GM21723 (cell line): ENCODE measurements at regions not wholly inside any gene's neighbourhood (a gene's known extent, or its start where the extent isn't known, plus 50 kb on each side); places are given as distances from the start of the nearest gene placed in this dataset.

ENCODE experiments used
- ATAC-seq: cut with Tn5 transposase; IDR thresholded peaks from one replicate; pipeline ENCODE4 v1.9.1; 2021; ENCODE audit warnings: mild to moderate bottlenecking, moderate library complexity; ENCODE audit not compliant: unreplicated experiment

GRCh38 chr2:204175552-204176271, 239.1 kb downstream of the ICOS start:
- no peak for ATAC-seq

DNA sequence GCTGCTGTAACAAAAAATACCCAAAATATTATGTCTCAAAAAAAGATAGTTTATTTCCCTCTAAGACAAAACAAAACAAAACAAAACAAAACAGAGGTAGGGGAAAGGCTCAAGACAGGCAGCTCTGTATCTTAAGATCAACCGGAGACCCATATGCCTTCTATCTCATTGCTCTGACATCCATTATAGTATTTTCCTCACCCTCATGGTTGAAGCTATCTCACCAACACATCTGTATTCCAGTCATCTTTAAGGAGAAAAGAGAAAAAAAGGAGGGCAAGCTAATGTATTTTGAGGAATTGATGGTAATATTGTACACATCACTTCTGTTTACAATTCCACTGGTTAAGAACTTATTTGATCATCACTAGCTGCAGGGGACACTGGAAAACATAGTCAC, 239.7 kb downstream of the ICOS start:
- no peak for ATAC-seq

GRCh38 chr2:204177251-204177976, 240.9 kb downstream of the ICOS start:
- ATAC-seq: peak; percentile 26

GRCh38 chr2:204177977-204178522, 241.5 kb downstream of the ICOS start:
- ATAC-seq: peak; percentile 83

- no peak for ATAC-seq
Measured at GRCh38 chr2:204180649-204181048, 244.1 kb downstream of the ICOS start.

GRCh38 chr2:204183608-204184007, 247.0 kb downstream of the ICOS start:
- ATAC-seq: no peak

GRCh38 chr2:204184226-204184625, 247.7 kb downstream of the ICOS start:
- ATAC-seq: no peak

GRCh38 chr2:204187229-204188083, 250.9 kb downstream of the ICOS start:
- ATAC-seq: no peak

DNA sequence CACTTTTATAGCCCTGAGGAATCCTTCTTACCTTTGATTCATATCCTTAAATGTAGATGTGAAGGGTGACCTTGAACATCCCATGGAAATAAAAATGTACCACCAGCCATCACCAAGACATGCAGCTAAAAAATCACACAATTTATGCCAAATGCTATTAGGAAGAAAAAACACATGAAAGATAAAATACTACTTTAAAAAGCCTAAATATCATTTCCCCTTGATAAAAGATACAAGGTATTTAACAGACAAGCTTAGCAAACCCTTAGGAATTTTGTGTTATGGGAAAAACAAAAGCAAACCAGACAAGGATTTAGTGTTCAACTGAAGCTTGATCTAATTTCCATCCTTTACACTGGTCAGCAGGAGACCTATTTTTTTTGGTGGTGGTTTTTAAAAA, 255.0 kb downstream of the ICOS start:
- ATAC-seq: no peak

DNA sequence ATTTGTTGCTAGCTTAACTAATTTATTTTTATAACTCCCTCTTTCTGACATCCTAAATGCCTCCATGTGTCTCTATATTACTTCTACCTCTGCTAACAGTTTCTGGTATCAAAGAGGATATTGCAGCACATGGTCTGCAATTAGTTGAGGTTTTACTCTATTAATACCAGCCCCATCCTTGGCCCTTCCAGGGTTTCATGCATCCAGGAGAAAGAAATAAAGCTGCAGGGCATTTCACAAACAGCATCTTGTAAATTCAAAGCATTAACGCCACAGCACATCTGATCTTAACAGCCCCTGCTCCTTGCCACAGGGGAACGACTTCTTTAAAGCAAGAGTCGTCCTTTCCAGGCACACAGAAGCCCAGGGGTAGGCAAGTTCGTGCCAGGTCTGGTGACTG, 258.9 kb downstream of the ICOS start:
- ATAC-seq: no peak

DNA sequence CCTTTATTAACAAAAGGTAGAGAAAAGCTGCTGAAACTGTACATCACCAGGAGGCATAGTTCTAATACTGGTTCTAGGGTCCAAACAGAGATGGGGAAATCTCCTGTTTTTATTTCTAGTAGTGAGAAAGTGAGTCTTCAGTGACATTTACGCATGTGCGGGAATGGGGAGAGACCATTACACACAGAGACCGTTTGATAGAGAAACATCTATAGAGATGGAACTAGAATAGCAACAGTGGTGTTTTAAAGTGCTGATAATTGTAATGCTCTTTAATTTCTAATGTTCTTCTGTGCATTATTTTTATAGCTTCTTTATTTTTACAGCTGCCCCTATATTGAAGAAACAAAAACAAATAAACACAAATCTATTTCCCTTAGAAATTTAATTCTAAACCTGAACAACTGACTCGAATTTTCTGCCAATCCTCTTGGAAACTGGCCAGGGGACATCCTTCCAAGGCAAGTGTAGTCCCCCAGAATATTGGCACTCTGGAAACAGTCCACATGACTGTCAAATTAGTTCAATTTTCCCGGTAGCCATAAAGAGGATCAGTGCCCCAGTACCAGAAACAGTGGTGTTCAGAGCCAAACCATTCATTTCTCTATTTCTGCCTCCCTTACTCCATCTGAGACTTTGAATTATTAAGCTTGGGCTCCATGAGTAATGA, 260.9 kb downstream of the ICOS start:
- ATAC-seq: no peak

GRCh38 chr2:204199357-204199756, 262.8 kb downstream of the ICOS start:
- ATAC-seq: no peak

- ATAC-seq: no peak
Measured at GRCh38 chr2:204201507-204201906, 264.9 kb downstream of the ICOS start.

GRCh38 chr2:204202253-204202652, 265.7 kb downstream of the ICOS start:
- no peak for ATAC-seq

GRCh38 chr2:204203704-204204103, 267.1 kb downstream of the ICOS start:
- no peak for ATAC-seq

- ATAC-seq: no peak
Measured at GRCh38 chr2:204205082-204205481, 268.5 kb downstream of the ICOS start.

- no peak for ATAC-seq
Measured at GRCh38 chr2:204205538-204205937, 269.0 kb downstream of the ICOS start.

- ATAC-seq: no peak
Measured at GRCh38 chr2:204207866-204208265, 271.3 kb downstream of the ICOS start.

DNA sequence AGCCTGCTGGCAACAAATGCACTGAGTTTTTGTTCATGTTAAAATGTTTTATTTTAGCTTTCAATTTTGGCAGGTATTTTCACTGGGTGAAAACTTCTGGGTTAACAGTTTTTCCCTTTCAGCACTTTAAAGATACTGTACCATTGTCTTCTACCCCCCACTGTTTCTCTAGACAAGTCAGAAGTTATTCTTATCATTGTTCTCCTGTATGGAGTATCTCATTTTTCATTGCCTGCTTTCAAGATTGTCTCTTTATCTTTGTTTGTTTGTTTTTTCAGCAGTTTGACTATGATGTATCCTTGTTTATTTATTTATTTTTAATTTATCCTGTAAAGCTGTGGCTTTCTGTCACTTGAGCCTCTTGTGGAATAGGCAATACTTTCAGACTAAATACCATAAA, 277.0 kb downstream of the ICOS start:
- no peak for ATAC-seq

- no peak for ATAC-seq
Measured at GRCh38 chr2:204218040-204218439, 281.5 kb downstream of the ICOS start.

- no peak for ATAC-seq
Measured at GRCh38 chr2:204219196-204219595, 282.6 kb downstream of the ICOS start.
